HG03159 (cell line): ENCODE measurements at regions not wholly inside any gene's neighbourhood (a gene's known extent, or its start where the extent isn't known, plus 50 kb on each side); places are given as distances from the start of the nearest gene placed in this dataset.
A peak's percentile ranks its signal among the peaks of the same experiment; 100 is the strongest.

Experiments
- ATAC-seq: cut with Tn5 transposase; IDR thresholded peaks from one replicate; pipeline ENCODE4 v1.9.1; 2021; ENCODE audit warnings: mild to moderate bottlenecking, moderate library complexity; ENCODE audit not compliant: unreplicated experiment

- ATAC-seq = no peak
Observed at GRCh38 chr5:162484095-162484494, 416.5 kb downstream of the GABRG2 start.

- ATAC-seq = no peak
Observed at GRCh38 chr5:162484986-162485385, 417.4 kb downstream of the GABRG2 start.

DNA sequence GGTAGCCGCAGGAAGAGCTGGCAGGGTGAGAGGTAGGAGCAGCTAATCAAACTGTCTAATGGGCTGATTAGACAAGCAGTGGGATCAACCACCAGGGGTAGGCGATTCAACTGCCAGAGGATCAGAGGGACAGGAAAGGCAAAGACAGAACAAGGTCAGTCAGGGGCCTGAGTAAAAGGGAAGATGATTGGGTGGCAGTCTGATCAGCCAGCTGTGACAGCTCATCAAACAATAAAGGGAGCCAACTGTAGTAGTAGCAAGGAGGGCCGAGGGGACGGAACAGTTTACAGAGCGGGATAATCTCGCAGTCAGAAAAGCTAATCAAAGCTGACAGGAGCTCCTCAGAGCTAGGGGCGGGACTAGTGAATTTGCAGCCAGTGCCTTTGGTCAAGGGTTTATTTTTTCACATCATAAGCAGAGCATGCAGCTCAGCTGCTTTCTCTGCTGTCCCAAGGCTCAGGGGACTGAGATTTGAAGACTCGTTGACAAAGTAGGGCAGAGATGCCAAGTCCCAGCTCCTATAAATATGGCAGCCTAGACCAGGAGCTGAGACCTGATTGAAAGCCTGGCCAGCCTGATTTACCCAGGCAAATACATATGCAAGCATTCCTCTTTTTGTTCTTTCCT, 418.2 kb downstream of the GABRG2 start:
- no peak for ATAC-seq

GRCh38 chr5:162487528-162488525, 420.3 kb downstream of the GABRG2 start:
- no peak for ATAC-seq

DNA sequence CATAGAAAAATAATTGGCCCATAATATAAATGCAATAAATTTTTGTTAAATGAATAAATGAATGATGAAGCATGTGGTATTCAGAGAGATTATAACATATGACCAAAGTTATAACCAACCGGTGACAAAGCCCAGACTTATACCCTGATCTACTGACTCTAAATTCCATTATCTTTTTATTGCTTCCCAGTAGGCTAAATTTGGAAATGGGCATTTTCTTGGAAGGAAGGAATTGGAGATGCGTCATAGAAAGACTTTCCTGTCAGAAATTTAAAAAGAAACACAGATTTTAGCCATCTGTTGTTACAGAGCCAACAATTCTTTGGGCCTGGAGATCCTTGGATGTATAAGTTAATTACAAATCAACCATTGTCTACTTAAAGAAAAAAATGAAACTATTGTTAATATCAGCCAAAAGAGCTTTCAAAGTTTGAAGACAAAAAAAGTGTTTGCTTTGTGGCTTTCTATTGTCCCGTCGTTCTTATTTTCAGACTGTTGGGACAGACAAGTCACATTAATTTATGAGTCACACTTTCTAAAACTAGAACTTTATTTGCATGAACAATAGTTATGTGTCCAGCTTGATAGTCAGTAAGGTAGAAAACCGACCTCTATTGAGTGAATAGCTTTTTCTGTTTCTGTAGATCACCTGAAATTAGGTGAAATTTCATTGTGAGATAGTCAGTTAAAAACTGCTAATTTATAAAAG, 428.7 kb downstream of the GABRG2 start:
- ATAC-seq = no peak

GRCh38 chr5:162497455-162497854, 429.9 kb downstream of the GABRG2 start:
- no peak for ATAC-seq

DNA sequence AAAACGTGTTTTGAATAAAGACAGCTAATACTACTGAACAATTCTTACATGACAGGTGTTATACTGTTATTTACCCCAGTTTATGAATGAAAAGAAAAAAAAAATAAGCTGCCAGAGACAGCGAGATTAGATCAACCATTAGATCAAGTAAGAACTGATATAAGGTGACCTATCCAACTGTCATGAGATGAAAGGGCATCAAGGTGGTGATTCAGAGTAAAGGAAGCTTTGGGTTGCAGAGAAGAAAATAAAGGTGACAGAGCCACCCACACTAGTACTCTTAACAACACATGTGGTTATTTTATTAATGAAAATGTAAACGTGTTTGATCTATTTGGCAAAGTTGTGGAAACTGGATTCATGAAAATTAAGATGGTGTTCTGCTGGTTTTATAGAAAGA, 435.2 kb downstream of the GABRG2 start:
- ATAC-seq = no peak

DNA sequence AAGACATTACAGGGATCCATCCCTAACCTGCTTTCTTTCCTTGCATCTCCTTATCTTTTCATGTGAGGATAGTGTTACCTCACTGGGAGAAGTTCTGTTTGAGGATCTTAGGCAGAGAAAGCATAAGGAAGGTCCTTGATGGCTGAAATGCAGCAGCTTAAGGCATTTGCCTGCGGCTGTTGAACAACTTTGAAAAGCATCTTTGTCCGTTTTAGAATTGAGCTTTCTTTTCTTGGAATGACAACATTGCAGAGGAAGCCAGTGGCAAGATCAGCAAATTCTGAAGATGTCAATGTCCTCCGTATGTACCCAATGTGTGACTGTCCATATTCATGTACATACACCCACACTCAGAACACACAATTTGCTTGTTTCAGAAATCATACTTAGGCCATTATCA, 436.2 kb downstream of the GABRG2 start:
- ATAC-seq = no peak

GRCh38 chr5:162512935-162513565, 445.5 kb downstream of the GABRG2 start:
- ATAC-seq = no peak

- ATAC-seq = no peak
Observed at GRCh38 chr5:162514116-162514515, 446.5 kb downstream of the GABRG2 start.

GRCh38 chr5:162520878-162521277, 453.3 kb downstream of the GABRG2 start:
- ATAC-seq = no peak

GRCh38 chr5:162529209-162529608, 461.6 kb downstream of the GABRG2 start:
- no peak for ATAC-seq

- ATAC-seq = no peak
Observed at GRCh38 chr5:162529886-162530285, 462.3 kb downstream of the GABRG2 start.

GRCh38 chr5:162543437-162543836, 475.9 kb downstream of the GABRG2 start:
- ATAC-seq = no peak

DNA sequence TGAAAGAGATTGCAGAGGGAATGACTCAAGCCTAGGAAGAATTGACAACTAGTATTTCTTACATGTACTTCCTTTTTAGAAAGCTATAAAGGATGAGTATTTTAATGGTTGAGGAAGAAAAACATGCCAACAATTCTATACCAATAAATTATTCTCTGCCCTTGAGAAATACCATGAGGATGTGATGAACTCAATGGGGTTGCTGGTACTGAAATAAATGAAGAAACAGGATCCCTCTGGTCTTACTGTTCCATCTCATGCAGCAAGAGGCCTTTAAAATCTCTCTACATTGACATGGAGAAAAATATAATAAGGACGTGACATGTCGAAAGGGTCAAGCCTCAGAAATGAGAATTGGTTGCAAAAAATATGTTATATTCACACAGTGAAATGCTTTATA, 477.3 kb downstream of the GABRG2 start:
- no peak for ATAC-seq

- no peak for ATAC-seq
Observed at GRCh38 chr5:162550236-162550635, 482.7 kb downstream of the GABRG2 start.

- no peak for ATAC-seq
Observed at GRCh38 chr5:162558120-162558519, 490.5 kb downstream of the GABRG2 start.

DNA sequence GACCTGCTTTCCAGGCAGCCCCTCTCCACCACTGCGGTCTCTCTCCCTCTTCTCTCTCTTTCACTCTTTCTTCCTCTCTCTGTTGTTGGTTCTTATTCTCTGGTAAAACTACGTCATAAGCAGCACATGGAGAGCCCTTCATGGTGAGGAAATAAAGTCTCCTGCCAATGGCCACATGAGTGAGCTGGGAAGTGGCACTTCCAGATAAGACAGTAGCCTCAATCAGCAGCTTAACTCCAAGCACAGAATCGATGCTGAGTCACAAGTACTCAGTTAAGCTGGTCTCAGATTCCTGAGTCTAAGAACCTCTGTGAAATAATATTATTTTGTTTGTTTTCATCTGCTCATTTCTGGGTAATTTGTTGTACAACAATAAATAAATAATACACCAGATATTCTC, 500.1 kb downstream of the GABRG2 start:
- no peak for ATAC-seq

DNA sequence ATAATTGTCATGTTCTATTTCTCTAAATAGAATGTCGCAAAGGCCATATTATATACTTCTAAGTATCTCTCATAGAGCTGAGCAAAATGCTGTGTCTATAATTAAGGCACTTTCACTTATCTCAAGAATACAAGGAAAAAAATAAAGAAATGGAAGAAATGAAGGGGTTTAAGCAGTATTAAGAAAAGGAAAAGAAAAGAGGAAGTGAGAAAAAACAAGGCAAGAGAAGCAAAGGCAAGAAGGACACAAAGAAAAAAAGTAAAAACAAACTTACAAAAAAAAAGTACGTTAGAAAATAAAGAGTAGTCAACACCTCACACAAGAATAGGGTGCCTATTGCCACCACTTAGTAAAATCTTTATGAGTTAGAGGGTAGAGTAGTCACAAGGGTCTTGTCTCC, 506.2 kb downstream of the GABRG2 start:
- ATAC-seq = no peak

DNA sequence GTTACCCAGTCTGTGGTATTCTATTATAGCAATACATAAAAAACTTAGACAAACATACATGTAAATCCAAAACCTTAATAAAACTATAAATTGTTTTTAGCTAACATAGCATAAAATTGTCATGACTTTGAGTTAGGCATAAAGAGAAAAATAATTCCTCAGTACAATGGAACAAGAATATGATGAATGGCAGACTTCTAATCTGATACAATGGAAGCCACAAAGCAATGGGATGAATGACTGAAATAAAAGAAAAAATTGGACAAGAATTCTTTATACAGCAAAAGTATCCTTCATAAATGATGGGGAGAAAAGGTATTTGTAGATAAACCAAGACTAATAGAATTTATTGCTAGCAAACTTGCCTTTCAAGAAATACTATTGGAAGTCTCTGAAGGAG, 524.2 kb downstream of the GABRG2 start:
- no peak for ATAC-seq

GRCh38 chr5:162593881-162594280, 526.3 kb downstream of the GABRG2 start:
- ATAC-seq = peak; percentile 82
